DMS79 (cell line): ENCODE measurements at regions not wholly inside any gene's neighbourhood (a gene's known extent, or its start where the extent isn't known, plus 50 kb on each side); places are given as distances from the start of the nearest gene placed in this dataset.
"Not testable (repeated sequence)": the region's sequence is repeated elsewhere in the genome, so short reads cannot be mapped to it uniquely, and the experiment has no call there.

Experiments used
- DNase-seq: peaks from one replicate; lab custom pipeline; 2025; lab: John Stamatoyannopoulos, UW

DNA sequence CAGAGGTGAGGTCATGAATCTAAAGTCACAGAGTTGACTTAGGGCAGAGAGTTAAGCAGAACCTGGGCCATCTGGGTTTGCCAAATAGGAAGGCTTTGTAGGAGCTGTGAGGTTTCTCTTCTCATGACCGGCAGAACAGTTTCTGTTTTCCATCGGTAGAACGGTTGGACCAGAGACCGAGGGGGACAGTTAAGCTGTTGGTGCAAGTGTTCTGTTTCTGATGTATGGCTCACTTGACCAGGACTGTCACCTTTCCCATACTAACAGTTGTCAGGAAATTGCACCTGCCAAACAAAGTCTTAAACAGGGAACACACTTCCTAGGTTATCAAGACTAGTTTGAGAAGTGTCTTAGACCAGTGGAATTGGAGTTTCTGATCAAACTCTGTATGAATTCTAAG lies 158.3 kb downstream of the PDCD6IP start:
- DNase-seq, result no peak

DNA sequence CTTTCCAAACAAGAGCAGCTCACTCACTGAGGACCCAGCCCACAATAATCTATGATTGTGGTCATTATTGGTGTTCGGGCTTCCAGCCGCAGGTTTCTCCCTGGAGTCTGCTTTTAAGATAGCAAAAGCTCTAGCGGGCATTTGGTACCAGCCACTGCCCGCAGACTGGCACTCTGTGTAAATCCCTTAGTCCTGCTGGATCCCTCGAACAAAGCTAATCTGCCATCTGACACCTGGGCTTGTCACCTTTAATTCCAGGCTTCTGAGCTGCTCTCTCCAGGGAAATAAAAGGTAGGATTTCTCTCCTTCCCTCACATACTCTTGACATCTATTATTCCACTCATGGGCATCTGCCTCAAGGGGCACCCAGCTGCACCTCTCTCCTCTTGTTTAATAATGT lies 158.7 kb downstream of the PDCD6IP start:
- no peak for DNase-seq

GRCh38 chr3:33958661-33959060 lies 160.2 kb downstream of the PDCD6IP start:
- no peak for DNase-seq

DNA sequence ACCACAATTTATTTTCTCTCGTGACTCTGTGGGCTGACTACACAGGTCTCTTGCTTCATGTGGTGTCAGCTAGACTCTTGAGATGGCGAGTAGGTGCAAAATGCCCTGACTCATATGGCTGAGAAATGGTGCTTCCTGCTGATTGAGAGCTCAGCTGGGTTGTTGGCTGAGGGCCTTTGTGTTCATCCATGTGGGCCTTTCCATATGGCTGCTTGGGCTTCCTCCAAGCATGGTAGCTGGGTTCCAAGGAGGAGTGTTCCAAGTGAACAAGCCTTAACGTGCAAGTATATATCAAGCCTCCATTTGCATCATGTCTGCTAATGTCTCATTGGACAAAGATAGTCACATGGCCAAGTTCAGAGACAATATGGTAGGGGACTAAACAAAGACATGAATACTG lies 164.0 kb downstream of the PDCD6IP start:
- DNase-seq, result no peak

- not testable (repeated sequence) for DNase-seq
Measured at GRCh38 chr3:33970180-33970579, 171.8 kb downstream of the PDCD6IP start.

- DNase-seq, result no peak
Measured at GRCh38 chr3:33971055-33971454, 172.6 kb downstream of the PDCD6IP start.

DNA sequence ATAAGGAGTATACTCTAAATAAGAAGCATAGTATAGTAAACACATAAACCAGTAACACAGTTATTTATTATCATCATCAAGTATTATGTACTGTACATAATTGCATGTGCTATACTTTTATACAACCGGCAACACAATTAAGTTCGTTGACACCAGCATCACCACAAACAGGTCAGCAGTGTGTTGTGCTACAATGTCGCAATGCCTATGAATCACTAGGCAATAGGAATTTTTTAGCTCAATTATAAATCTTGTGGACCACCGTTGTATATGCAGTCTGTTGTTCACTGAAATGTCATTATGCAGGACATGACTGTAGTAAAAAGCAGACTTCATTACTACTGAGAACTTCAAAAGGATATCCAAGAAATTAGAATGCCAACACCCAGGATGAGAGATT lies 177.0 kb downstream of the PDCD6IP start:
- DNase-seq, result no peak

DNA sequence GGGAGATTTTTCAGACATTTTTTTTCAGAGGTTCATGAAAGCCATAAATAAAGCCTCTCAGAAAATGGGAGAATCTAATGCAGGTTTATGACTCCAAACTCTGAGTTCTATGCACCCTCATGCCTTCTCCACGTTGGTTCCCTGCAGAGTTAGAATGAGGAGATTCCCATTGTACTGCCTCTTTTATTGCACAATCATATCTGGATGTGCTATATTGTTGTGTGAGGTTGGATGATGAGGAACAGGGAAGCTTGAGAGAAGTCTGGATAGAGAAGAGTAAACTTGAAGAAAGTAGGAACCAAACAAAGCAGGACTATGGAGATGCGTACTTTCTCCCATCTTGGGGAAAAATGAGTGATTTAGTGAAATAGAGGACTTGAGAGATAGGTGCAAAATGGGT lies 178.8 kb downstream of the PDCD6IP start:
- no peak for DNase-seq

- no peak for DNase-seq
Measured at GRCh38 chr3:33980252-33980651, 181.8 kb downstream of the PDCD6IP start.

DNA sequence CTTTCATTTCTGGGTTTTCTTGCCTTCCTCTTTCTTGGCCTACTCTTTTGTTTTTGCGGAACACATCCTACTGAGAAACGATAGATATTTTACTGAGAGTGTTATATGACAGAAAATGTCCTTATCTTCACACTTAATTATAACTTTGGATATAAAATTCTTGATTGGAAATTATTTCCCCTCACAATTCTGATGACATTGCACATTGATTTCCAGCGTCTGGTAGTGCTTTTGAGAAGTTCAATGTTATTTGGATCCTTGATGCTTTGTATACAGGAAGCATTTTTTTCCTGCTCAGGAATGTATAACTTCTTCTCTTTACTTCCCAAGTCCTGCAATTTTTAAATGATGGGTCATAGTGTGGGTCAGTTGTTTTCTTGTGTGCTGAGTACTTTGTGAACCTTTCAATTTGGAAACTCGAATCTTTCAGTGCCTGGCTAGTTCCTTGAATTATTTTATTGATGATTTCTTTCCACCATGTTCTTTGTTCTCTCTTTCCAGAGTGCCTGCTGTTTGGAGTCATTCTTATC lies 183.9 kb downstream of the PDCD6IP start:
- no peak for DNase-seq

DNA sequence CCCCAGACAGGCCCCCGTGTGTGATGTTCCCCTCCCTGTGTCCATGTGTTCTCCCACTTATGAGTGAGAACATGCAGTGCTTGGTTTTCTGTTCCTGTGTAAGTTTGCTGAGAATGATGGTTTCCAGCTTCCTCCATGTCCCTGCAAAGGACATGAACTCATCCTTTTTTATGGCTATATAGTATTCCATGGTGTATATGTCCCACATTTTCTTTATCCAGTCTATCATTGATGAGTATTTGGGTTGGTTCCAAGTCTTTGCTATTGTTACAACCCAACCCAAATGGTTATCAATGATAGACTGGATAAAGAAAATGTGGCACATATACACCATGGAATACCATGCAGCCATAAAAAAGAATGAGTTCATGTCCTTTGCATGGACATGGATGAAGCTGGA lies 184.5 kb downstream of the PDCD6IP start:
- DNase-seq, result not testable (repeated sequence)

GRCh38 chr3:33989229-33989628 lies 190.8 kb downstream of the PDCD6IP start:
- DNase-seq, result no peak

DNA sequence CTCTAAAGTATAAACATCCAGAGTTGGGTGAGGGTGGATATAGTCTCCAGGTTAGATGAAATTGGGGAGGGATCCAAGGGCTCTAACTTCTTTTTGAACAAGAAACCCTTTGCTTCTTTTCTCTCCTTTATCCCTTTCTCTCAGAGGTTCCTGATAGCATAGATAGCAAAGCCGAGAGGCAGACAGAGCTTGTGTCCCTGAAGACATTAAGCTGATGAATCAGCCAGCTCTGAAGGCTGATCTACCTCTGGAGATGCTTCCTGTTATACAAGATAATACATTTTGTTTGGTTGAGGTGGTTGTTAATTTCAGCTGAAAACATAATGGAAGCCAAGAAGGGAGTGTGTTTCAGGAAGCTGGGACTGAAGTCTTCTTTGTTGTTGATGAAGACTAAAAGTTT lies 193.2 kb downstream of the PDCD6IP start:
- no peak for DNase-seq

GRCh38 chr3:33993631-33994030 lies 195.2 kb downstream of the PDCD6IP start:
- no peak for DNase-seq

DNA sequence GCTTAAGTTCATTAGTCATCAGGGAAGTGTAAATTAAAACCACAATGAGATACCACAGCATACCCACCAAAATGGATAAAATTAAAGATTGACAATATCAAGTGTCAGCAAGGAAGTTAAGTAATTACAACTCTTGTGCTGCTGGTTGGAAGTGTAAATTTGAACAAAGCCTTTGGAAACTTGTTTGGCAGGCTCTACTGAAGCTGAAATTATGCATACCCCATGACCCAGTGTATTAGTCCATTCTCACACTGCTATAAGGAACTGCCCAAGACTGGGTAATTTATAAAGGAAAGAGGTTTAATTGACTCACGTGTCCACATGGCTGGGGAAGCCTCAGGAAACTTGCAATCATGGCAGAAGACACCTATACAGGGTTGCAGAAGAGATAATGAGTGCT lies 196.1 kb downstream of the PDCD6IP start:
- DNase-seq, result no peak

GRCh38 chr3:34000301-34000700 lies 201.9 kb downstream of the PDCD6IP start:
- DNase-seq, result no peak

DNA sequence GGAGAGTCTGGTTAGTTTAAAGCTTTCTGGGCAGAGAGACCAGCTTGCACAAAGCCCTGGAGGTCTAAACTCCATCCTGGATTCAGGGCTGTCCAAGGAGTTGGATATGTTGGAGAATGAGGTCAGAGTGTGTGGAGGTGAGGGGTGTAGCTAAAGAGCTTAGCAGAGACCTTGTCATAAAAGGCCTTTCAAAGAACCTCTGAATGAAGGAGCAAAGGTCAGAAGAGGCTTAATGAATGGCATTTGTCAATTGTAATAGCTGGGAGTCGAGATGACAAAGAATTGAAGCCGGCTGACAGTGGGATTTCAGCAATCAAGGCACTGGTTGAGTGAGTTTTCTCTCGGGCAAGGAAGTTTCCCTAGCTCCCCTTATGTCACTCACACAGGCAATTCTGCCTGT lies 202.6 kb downstream of the PDCD6IP start:
- DNase-seq, result no peak

GRCh38 chr3:34001990-34002389 lies 203.6 kb downstream of the PDCD6IP start:
- no peak for DNase-seq

GRCh38 chr3:34002569-34003100 lies 204.2 kb downstream of the PDCD6IP start:
- DNase-seq, result no peak

- no peak for DNase-seq
Measured at GRCh38 chr3:34005886-34006285, 207.5 kb downstream of the PDCD6IP start.

DNA sequence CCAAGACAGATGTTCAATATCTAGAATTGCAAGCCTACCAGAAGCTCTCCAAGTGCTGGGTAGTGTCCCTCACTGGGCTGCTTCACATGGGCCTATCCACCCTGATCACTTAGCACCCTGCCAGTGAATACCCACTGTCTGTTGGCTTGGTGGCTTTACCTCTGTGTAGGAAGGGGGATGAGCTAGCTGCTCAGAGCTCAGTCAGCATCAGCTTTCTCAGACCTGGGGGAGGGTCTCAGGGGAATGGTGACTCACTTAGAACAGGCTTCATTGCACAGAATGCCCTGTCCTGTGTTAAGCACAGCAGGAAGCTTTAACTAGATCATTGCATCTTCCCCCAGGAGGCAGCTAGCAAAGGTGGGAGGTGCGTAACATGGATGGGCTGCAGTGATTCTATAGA lies 209.8 kb downstream of the PDCD6IP start:
- no peak for DNase-seq

DNA sequence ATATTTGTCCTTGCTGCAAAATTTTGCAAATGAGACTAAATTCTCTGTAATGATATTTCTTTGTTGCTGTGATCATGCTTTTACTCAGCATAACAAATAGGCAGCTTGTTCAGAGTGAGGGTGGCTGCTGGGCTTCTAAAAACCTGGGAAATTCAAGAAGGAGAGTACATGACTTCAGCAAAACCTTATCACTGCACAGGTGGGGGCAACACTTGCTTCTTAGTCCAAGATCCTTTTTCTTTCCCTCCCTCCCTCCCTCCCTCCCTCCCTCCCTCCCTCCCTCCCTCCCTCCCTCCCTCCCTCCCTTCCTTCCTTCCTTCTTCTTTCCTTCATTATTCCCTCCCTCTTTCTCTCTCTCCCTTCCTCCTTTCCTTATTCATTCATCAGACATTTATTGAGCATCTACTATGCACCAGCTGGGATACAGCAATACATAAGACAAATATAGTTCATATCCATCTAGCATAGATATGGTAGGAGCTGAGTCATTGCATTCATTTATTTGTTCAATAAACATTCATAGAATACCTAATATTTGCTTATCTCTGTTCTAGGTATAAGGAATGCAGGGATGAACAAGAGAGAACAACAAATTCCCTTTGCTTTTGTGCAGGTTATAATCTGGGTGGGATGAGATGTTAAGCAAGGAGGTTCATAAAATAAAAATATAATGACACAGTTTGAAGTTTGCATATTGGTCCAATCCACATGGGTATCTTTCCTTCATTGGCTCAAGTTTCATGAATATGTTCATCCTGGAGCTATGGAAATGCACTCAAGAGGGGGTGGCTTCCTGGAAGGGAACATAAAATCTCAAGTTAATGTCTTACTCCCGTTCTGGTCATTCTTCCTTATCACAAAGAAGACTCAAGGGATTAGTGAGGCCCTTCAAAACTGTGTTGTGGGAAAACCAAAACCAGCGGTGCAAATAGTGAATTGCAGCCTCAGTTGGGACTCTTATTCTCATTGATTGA lies 210.7 kb downstream of the PDCD6IP start:
- DNase-seq, result no peak
